SW 1271 (cell line): ENCODE measurements at regions not wholly inside any gene's neighbourhood (a gene's known extent, or its start where the extent isn't known, plus 50 kb on each side); places are given as distances from the start of the nearest gene placed in this dataset.
"Not testable (repeated sequence)": the region's sequence is repeated elsewhere in the genome, so short reads cannot be mapped to it uniquely, and the experiment has no call there.

ENCODE experiments used
- DNase-seq, 2 experiments: peaks; one replicate each; lab custom pipeline; 2025; lab: John Stamatoyannopoulos, UW

- no peak for DNase-seq
Measured at GRCh38 chr7:156036153-156036552, 223.9 kb upstream of the SHH start.

- not testable (repeated sequence) for DNase-seq
Measured at GRCh38 chr7:156035387-156035786, 223.1 kb upstream of the SHH start.

DNA sequence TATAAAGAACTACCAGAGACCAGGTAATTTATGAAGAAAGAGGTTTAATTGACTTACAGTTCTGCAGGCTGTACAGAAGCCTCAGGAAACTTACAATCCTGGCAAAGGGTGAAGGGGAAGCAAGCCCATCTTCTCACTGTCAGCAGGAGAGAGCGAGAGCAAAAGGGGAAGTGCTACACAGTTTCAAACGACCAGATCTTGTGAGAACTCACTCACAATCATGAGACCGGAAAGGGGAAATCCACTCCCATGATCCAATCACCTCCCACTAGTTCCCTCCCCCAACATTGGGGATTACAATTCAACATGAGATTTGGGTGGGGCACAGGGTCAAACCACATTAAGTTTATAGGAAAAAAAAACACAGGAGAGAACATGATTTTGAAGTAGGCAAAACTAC lies 222.1 kb upstream of the SHH start:
- DNase-seq: no peak

DNA sequence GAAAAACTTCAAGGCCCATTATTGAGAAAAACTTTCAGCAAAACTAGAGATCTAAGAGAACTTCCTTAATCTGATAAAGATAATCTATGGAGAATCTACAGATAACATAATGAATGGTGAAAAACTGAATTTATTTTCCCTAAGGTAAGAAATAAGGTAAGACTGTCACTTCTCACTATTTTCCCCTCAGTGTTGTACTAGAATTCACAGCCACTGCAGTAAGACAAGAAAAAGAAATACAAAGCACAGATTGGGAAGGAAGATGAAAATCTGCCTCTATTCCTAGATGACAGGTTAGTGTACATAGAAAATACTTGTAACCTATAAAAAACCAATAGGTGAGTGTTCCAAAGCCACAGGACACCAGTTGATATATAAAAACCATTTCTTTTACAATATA lies 220.7 kb upstream of the SHH start:
- DNase-seq: no peak

GRCh38 chr7:156031679-156032478 lies 219.6 kb upstream of the SHH start:
- no peak for DNase-seq

DNA sequence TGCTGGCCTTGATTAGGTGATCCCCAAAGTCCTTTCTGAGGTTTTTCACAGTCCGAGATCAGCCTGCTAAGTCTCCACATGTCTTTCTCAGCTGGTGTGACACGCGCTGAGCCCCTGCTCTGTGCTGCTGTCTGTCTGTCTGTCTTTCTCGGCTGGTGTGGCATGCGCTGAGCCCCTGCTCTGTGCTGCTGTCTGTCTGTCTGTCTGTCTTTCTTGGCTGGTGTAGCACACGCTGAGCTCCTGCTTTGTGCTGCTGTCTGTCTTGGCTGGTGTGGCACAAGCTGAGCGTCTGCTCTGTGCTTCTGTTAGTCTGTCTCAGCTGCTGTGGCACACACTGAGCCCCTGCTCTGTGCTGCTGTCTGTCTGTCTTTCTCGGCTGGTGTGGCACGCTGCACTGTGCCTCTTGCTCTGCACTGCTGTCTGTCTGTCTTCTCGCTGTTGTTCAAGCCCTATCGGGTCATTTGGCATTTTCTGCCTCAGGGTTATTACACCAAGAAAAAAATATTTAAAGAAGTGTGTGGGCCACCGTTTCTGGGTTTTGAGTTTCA lies 217.3 kb upstream of the SHH start:
- no peak for DNase-seq

DNA sequence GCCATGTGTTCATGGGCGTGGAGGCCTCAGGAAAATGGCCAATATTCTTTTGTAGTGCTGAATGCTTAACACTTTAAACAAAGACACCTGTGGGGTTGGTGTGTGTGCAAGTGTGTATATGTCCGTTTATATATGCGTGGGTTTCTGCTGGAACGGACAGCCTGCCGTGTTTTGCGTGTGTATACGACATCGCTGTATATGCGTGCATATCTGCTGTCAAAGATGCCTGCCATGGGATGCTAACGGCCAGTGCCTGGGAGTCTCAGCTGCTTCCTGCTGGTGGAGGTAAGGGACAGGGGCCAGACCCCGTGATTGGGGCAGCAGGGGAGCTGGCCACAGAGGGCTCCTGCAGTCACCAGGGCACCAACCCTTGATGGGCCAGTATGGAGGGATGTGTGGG lies 216.3 kb upstream of the SHH start:
- no peak for DNase-seq

GRCh38 chr7:156027821-156028220 lies 215.6 kb upstream of the SHH start:
- DNase-seq: no peak

DNA sequence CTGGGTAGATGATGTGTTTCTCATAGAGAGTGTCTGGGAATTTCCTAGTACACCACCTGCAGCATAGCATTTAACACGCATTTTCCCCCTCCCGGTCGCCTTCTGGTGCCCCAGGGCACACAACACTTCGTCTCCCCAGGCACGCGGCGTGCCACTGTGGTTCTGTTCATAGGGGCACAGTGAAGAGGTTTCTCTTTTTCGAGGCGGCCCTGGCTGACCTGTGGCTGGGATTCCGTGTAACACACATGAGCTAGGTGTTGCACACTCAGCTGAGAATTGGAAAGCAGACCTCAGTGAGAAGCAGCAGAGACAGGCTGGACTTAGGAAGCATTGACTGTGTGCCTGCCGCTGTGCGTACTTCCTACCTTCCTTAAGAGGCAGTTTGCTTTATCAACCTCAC lies 214.3 kb upstream of the SHH start:
- DNase-seq: no peak

DNA sequence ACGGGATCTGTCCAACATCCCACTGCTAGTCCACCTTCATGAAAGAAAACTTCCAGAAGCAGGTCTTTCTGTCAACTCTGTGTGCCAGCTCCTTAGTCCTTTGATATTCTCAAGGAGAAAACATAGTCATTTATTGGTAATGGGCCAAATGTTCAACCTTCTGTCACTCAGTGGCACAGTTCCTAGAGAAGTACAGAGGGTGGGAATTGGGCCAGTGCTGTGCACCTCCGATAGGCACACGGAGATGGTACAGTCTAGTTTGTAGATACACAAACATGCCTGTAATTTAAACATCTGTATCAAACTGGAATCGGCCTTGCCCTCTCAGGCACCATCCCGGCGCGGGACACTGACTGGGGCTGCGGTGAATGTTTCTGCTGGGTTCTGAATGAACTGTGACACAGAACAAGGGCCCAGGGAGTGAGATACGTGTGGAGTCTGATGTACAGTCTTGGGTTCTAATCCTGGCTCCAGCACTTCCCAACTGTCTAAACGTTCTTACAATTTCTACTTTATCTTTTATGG lies 213.9 kb upstream of the SHH start:
- no peak for DNase-seq

DNA sequence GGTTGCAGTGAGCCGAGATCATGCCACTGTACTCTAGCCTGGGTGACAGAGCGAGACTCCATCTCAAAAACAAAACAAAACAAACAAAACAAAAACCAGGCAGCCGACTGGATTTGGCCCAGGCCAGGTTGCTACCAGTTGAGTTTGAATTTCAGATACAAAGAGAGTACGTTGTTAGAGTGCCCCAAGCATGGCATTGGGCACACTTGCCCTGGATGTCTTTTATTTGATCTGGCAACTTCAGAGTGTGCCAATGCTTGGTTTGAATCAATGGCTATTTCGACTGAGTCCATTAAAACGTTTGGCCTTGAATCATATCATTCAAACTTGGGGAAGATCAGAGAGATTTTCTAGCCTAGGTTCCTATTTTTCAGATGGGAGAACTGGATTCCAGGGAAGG lies 213.4 kb upstream of the SHH start:
- DNase-seq: no peak

DNA sequence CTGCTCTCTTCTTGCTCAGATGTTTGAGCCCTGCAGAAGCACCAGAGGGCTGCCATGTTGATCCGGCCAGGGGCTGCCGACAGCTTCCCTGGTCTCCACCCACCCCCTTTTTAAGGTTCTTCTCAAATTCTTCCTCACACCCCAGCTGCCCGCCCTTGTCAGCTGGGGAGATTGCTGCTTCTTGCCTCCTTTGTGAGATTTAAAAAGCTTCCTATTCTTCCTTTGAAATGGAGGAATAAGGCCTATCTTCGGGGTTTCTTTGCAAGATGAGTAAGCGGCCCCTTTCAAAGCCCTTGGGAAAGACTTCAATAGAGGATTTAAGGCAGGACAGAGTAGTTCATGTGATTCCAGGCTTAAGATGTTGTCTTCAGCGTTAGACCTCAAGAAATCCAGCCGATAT lies 211.9 kb upstream of the SHH start:
- no peak for DNase-seq

- no peak for DNase-seq
Measured at GRCh38 chr7:156022483-156023459, 210.5 kb upstream of the SHH start.

GRCh38 chr7:156021471-156021870 lies 209.2 kb upstream of the SHH start:
- no peak for DNase-seq

- DNase-seq: no peak
Measured at GRCh38 chr7:156020566-156020965, 208.3 kb upstream of the SHH start.

DNA sequence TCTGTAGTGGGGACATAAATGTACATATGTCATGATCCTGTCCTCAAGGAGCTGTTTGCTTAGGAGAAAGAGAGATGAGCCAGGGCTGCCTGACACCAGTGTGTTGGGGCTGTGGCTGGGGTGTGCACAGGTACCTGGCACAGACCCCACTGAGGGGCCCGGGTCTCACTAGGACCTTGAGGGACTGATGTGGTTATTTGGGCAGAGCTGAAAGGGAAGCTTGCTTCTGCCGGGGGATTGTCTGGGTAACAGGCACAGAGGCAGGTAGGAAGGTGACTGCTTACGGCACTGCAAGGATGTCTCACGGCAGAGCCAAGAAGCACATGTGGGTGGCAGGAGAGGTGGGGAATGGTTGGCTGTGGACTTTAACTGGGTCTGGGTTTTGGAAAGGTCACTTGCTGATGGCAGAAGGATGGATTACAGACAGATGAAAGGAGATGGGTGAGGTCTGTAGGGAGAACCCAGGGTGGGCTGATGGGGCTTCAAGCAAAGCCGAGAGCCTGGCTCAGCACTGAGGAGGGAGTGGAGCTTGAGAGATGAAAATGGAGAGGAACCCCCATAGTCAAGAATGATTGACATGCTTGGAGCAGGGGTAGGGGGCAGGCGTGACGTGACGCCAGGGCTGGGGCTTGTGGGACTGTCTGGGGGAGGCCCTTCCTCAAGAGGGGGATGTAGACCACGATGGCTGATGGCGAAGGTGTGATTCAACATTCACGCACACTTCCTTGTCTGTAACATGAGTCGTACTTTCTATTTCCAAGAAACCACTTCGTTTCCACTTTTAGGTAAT lies 207.7 kb upstream of the SHH start:
- no peak for DNase-seq

DNA sequence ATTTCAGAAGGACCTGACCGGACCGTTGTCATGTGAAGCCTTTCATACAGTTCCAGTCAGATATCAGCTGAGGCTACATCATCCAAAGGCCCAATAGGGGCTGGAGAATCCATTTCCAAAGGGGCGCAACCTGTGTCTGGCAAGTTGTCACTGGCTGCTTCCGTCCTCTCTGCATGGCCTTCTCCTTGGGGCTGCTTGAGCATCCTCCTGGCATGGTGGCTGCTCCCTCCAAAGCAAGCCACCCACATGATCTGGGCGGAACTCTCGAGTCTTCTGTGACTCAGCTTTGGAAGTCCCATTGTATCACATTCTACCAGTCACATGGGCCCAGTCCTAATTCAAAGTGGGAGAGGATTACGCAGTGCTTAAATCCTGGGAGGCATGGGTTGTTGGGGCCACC lies 207.0 kb upstream of the SHH start:
- DNase-seq: no peak

DNA sequence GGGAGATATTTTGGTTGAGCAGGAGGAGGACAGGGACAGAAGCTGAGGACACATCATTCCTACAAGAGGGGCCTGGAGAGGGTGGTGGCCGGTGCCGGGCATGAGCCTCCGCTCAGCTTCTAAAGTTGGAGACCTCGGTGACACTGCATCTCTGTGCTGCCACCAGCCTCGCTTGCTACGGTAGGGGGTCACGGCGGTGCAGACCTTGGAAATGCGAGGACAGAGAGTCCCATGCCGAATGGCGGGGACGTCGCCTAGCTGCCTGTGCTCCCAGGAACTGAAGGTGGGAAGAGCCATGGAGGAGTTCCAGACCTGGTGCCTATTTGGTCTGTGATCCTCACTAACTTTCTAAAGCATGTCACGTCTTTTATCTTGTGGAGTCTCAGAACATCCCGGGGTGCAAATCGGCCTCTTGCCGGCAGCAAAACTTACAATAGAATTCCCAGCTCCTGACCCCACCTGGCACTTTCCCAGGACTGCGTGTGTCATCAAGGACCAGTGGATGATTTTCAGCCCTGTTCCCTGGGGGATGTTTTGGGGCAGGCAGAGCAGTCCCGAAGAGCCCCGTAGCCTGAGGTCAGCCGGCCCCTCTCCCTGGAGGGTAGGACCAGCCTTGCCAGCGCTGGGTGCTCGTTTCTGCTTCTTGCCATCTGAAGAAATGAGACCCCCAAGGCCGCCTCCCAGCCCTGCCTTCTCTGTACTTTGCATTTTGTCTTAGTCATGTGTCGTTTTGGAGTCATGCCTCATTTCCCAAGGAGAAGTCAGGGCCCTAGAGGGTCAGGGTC lies 205.8 kb upstream of the SHH start:
- no peak for DNase-seq

GRCh38 chr7:156017431-156017830 lies 205.2 kb upstream of the SHH start:
- no peak for DNase-seq

- DNase-seq: no peak
Measured at GRCh38 chr7:156015237-156016020, 203.2 kb upstream of the SHH start.
